ENCODE measurements at regions not wholly inside any gene's neighbourhood (a gene's known extent, or its start where the extent isn't known, plus 50 kb on each side); places are given as distances from the start of the nearest gene placed in this dataset.

DNA sequence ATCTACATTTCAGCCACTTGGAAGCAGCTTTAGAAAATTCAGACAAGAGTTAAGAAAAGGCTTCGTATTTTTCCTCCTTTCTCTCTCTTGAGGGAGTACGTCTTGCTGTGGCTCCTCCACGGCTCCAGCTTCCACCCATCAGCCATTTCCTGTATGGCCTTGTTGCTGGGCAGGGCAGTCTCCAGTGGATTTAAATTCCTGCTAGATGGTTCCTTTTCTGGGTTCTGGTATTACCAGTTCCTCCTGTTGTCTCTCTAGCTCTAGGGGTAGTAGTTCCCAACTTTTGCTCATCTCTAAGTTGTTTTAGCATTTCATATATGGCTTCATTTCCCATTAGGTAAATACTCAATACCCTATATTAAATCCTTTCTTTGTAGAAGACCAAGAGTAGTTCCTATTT lies 1098.3 kb downstream of the ADGRL2 start:
- Histone ChIP-seq H3K9me3 (ENCODE audit: control insufficient read depth in 2 of 2, insufficient read depth in 1 of 2, low read depth in 1 of 2, low read length in 1 of 2) (no peaks in the 10 kb centered on the region), H3K4me1 (ENCODE audit: control insufficient read depth in 2 of 2, insufficient read depth in 2 of 2, low read length in 1 of 2) (no peaks in the 10 kb centered on the region), H3K4me3 (ENCODE audit: low read depth in 1 of 2, low read length in 2 of 2) (no peak overlapping the region), H3K36me3 (ENCODE audit: control insufficient read depth in 2 of 2, insufficient read depth in 2 of 2, low read length in 1 of 2) (no peaks in the 10 kb centered on the region), H3K27me3 (ENCODE audit: control insufficient read depth in 1 of 2, insufficient read depth in 2 of 2, low read length in 2 of 2) (no peaks in the 10 kb centered on the region), H3K27ac (ENCODE audit: low read depth in 2 of 2, low read length in 1 of 2) (no peak overlapping the region)
- 76 to 79% methylated on average over 3 of the region's 3 CpGs for WGBS, 2 donors

DNA sequence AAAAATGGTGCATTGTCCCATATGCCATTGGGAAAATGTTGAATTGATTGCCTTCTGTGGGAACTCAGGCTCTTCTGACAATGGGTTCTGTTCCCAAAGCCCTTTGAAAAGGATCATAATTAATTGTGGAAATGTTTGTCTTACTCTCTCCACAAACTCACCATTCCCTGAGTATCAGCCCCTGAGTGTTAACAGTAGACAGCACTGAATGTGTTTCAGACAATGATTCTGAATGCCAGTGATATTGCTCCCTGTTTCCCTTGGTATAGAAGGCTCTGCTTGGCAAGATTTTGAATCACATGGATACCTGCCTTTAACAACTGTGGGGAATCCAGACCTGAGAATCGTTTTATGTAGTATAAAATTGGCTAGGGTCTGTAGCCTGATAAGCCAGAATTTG lies 1096.8 kb downstream of the ADGRL2 start:
- H3K4me1 ChIP-seq (ENCODE audit: control insufficient read depth in 2 of 2, insufficient read depth in 2 of 2, low read length in 1 of 2) = no peaks in the 10 kb centered on the region
- H3K4me3 ChIP-seq (ENCODE audit: low read depth in 1 of 2, low read length in 2 of 2) = no peak overlapping the region
- 76 to 80% methylated on average over 1 of the region's 1 CpG for WGBS, 2 donors
- no peak overlapping the region for H3K27ac ChIP-seq (ENCODE audit: low read depth in 2 of 2, low read length in 1 of 2)
- no peaks in the 10 kb centered on the region for H3K9me3 ChIP-seq (ENCODE audit: control insufficient read depth in 2 of 2, insufficient read depth in 1 of 2, low read depth in 1 of 2, low read length in 1 of 2)
- no peaks in the 10 kb centered on the region for H3K27me3 ChIP-seq (ENCODE audit: control insufficient read depth in 1 of 2, insufficient read depth in 2 of 2, low read length in 2 of 2)
- no peaks in the 10 kb centered on the region for H3K36me3 ChIP-seq (ENCODE audit: control insufficient read depth in 2 of 2, insufficient read depth in 2 of 2, low read length in 1 of 2)

DNA sequence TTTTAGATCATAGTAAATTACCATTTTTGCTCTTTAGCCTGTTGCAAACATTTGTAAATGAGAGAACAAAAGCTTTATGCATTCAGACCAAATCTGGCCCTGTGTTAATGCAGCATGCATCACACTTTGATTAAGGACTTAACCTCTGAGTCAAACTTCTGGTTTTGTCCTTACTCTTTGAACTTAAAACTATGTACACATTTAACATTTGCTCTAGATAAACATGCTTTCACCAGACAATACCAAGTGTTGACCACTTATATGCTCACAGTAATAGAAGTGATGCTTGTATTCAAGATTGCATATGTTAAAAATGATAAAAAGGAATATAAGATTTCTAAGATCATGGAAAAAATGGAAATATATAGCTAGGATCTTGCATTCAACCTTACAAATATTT lies 1095.3 kb downstream of the ADGRL2 start:
- Histone ChIP-seq H3K9me3 (ENCODE audit: control insufficient read depth in 2 of 2, insufficient read depth in 1 of 2, low read depth in 1 of 2, low read length in 1 of 2) (no peaks in the 10 kb centered on the region), H3K36me3 (ENCODE audit: control insufficient read depth in 2 of 2, insufficient read depth in 2 of 2, low read length in 1 of 2) (no peaks in the 10 kb centered on the region), H3K4me1 (ENCODE audit: control insufficient read depth in 2 of 2, insufficient read depth in 2 of 2, low read length in 1 of 2) (no peaks in the 10 kb centered on the region), H3K27ac (ENCODE audit: low read depth in 2 of 2, low read length in 1 of 2) (no peak overlapping the region), H3K27me3 (ENCODE audit: control insufficient read depth in 1 of 2, insufficient read depth in 2 of 2, low read length in 2 of 2) (no peaks in the 10 kb centered on the region), H3K4me3 (ENCODE audit: low read depth in 1 of 2, low read length in 2 of 2) (no peak overlapping the region)

DNA sequence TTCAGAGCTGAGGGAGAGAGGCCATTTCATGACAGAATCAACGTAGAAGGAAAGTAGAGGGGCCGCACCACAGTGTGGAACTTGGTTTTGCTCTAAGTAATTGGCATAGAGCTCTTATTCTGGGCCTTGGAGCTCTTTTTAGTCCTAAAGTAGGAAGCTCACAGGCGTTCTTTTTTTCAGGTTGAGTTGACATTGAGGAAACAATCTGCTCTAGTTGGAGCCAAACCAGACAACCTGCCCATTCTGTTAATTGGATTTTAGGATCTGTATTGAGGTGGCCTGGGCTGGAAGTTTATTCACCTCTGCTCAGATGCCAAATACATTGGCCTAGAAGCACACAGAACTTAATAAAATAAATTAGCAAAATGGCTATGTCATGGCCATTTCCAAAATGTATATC lies 1093.9 kb downstream of the ADGRL2 start:
- no peaks in the 10 kb centered on the region for H3K4me1 ChIP-seq (ENCODE audit: control insufficient read depth in 2 of 2, insufficient read depth in 2 of 2, low read length in 1 of 2)
- no peaks in the 10 kb centered on the region for H3K27me3 ChIP-seq (ENCODE audit: control insufficient read depth in 1 of 2, insufficient read depth in 2 of 2, low read length in 2 of 2)
- no peak overlapping the region for H3K4me3 ChIP-seq (ENCODE audit: low read depth in 1 of 2, low read length in 2 of 2)
- 69 to 80% methylated on average over 3 of the region's 3 CpGs for WGBS, 2 donors
- H3K27ac ChIP-seq (ENCODE audit: low read depth in 2 of 2, low read length in 1 of 2) = no peak overlapping the region
- H3K9me3 ChIP-seq (ENCODE audit: control insufficient read depth in 2 of 2, insufficient read depth in 1 of 2, low read depth in 1 of 2, low read length in 1 of 2) = no peaks in the 10 kb centered on the region
- no peaks in the 10 kb centered on the region for H3K36me3 ChIP-seq (ENCODE audit: control insufficient read depth in 2 of 2, insufficient read depth in 2 of 2, low read length in 1 of 2)

DNA sequence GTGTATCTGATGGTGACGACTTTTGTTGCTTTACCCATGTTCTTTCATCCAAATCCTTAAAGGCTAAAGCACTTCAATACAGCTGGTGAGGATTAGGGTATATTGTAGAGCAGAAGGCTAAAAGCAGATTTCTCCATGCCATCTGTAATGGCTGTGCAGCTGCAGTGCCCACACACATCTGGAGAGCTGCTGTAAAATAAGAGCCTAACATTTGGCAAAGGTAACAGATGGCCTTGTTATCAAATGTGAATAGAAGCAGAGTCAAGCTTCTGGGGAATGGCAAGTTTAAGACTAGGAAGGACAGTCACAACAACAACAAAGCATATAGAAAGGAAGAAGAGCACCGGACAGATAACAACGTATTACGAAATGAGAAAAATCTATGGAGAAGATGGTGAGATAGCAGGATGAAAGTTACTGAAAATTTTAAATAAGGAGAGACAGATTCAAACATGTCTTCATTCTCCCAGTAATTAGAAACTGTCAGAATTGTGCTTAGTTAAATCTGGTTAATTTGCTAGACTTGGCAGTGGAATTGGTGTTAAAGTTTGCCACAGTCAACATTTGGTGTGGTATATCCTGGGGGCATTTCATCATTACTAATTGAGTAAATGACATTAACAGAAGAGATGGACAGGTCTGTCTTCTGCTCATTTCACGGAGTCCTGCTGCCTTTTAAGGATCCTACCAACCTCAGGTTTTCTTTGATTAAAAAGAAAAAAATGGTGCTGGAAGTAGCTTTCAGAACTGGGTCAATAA lies 1093.2 kb downstream of the ADGRL2 start:
- no peaks in the 10 kb centered on the region for H3K9me3 ChIP-seq (ENCODE audit: control insufficient read depth in 2 of 2, insufficient read depth in 1 of 2, low read depth in 1 of 2, low read length in 1 of 2)
- no peaks in the 10 kb centered on the region for H3K36me3 ChIP-seq (ENCODE audit: control insufficient read depth in 2 of 2, insufficient read depth in 2 of 2, low read length in 1 of 2)
- WGBS, 2 donors = 69 to 70% methylated on average over 5 of the region's 5 CpGs
- H3K4me1 ChIP-seq (ENCODE audit: control insufficient read depth in 2 of 2, insufficient read depth in 2 of 2, low read length in 1 of 2) = no peaks in the 10 kb centered on the region
- H3K27ac ChIP-seq (ENCODE audit: low read depth in 2 of 2, low read length in 1 of 2) = no peak overlapping the region
- H3K27me3 ChIP-seq (ENCODE audit: control insufficient read depth in 1 of 2, insufficient read depth in 2 of 2, low read length in 2 of 2) = no peaks in the 10 kb centered on the region
- no peak overlapping the region for H3K4me3 ChIP-seq (ENCODE audit: low read depth in 1 of 2, low read length in 2 of 2)

DNA sequence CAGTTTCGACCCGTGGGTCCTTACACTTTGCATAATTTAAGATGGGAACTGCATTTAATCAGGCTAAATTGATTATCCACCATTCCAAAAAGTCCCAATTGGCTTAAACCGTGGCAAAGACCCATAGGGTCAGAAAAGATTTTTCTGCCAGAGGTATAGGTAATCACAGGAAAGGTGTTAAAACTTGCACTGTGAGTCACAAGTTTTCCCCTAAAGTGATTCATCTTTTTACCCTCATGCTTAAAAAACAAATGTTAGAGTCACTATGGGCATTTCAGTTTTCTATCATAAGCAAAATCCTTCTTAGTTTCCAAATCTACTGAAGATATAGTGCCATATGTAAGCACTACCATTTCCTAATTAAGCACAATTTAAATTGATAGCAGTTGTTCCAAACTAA lies 1079.8 kb downstream of the ADGRL2 start:
- H3K9me3 ChIP-seq (ENCODE audit: control insufficient read depth in 2 of 2, insufficient read depth in 1 of 2, low read depth in 1 of 2, low read length in 1 of 2) = no peaks in the 10 kb centered on the region
- H3K4me3 ChIP-seq (ENCODE audit: low read depth in 1 of 2, low read length in 2 of 2) = no peak overlapping the region
- H3K4me1 ChIP-seq (ENCODE audit: control insufficient read depth in 2 of 2, insufficient read depth in 2 of 2, low read length in 1 of 2) = no peaks in the 10 kb centered on the region
- 49 to 55% methylated on average over 3 of the region's 3 CpGs for WGBS, 2 donors
- no peaks in the 10 kb centered on the region for H3K27me3 ChIP-seq (ENCODE audit: control insufficient read depth in 1 of 2, insufficient read depth in 2 of 2, low read length in 2 of 2)
- H3K36me3 ChIP-seq (ENCODE audit: control insufficient read depth in 2 of 2, insufficient read depth in 2 of 2, low read length in 1 of 2) = no peaks in the 10 kb centered on the region
- H3K27ac ChIP-seq (ENCODE audit: low read depth in 2 of 2, low read length in 1 of 2) = no peak overlapping the region

DNA sequence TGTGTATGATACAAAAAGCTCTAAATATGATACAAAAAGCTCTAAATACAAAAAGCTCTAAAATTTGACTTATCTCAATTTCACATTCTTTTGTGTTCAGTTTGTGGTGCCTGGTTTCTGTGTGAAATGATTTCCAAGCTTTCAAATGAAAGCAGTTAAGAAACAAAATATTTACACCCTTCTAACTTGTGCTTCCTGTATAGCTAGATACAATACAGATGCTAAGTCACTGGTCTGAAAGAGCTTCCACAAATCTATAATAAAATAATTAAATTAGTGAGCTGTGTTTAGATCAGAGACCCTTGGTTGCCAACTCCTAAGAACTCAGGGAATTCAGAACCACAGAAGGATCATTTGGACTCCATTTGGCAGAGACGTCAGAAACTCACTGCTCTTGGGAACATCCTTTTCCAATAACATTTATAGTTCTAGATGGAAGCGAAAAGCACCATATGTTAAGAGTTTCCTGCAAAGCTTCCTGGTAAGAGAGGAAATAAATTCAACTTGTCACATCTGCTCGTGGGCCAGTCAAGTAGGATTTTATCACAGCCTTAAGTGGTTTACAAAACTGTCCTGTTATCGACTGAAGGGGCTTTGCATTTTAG lies 1079.1 kb downstream of the ADGRL2 start:
- Histone ChIP-seq H3K9me3 (ENCODE audit: control insufficient read depth in 2 of 2, insufficient read depth in 1 of 2, low read depth in 1 of 2, low read length in 1 of 2) (no peaks in the 10 kb centered on the region), H3K27ac (ENCODE audit: low read depth in 2 of 2, low read length in 1 of 2) (no peak overlapping the region), H3K4me1 (ENCODE audit: control insufficient read depth in 2 of 2, insufficient read depth in 2 of 2, low read length in 1 of 2) (no peaks in the 10 kb centered on the region), H3K27me3 (ENCODE audit: control insufficient read depth in 1 of 2, insufficient read depth in 2 of 2, low read length in 2 of 2) (no peaks in the 10 kb centered on the region), H3K4me3 (ENCODE audit: low read depth in 1 of 2, low read length in 2 of 2) (no peak overlapping the region), H3K36me3 (ENCODE audit: control insufficient read depth in 2 of 2, insufficient read depth in 2 of 2, low read length in 1 of 2) (no peaks in the 10 kb centered on the region)
- 55 to 57% methylated on average over 4 of the region's 4 CpGs for WGBS, 2 donors

DNA sequence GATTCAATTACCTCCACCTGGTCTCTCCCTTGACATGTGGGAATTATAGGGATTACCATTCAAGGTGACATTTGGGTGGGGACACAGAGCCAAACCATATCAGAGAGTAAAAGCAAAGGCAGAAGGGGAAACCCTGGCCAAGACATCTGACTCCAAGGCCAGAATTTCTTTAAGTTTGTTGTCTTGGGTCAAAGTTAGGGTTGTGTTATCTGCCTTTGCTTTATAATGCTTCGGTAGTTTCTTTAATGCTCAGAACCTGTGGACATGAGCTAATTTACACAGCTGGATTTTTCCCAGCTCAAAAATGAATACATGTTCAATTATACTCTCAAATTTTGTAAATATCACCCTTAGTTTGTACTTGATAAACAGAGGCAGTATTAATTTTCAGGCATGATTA lies 1074.4 kb downstream of the ADGRL2 start:
- Histone ChIP-seq H3K4me3 (ENCODE audit: low read depth in 1 of 2, low read length in 2 of 2) (no peak overlapping the region), H3K4me1 (ENCODE audit: control insufficient read depth in 2 of 2, insufficient read depth in 2 of 2, low read length in 1 of 2) (no peaks in the 10 kb centered on the region), H3K27me3 (ENCODE audit: control insufficient read depth in 1 of 2, insufficient read depth in 2 of 2, low read length in 2 of 2) (no peaks in the 10 kb centered on the region), H3K27ac (ENCODE audit: low read depth in 2 of 2, low read length in 1 of 2) (no peak overlapping the region), H3K9me3 (ENCODE audit: control insufficient read depth in 2 of 2, insufficient read depth in 1 of 2, low read depth in 1 of 2, low read length in 1 of 2) (no peaks in the 10 kb centered on the region), H3K36me3 (ENCODE audit: control insufficient read depth in 2 of 2, insufficient read depth in 2 of 2, low read length in 1 of 2) (no peaks in the 10 kb centered on the region)
- WGBS, 2 donors = 67 to 96% methylated on average over 1 of the region's 1 CpG

DNA sequence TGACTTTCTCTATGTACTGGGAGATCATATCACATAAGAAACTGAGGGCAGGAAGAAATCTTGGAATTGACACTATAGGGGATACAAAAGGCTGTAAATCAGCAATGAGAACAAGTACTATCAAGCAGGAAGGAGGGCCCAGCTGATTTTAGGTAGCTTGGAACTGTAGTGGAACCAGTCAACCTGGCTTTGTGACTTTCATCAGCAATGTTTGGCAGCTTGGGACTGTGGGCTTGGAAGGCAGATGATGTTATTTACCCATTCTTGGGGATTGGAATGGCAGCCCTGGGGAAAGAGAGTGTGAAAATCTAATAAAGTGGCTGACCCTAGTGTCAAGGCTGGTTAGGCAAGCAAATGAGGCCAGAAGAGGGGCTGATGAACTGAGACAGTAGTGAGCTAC lies 1073.3 kb downstream of the ADGRL2 start:
- Histone ChIP-seq H3K4me1 (ENCODE audit: control insufficient read depth in 2 of 2, insufficient read depth in 2 of 2, low read length in 1 of 2) (no peaks in the 10 kb centered on the region), H3K36me3 (ENCODE audit: control insufficient read depth in 2 of 2, insufficient read depth in 2 of 2, low read length in 1 of 2) (no peaks in the 10 kb centered on the region), H3K27ac (ENCODE audit: low read depth in 2 of 2, low read length in 1 of 2) (no peak overlapping the region), H3K4me3 (ENCODE audit: low read depth in 1 of 2, low read length in 2 of 2) (no peak overlapping the region), H3K27me3 (ENCODE audit: control insufficient read depth in 1 of 2, insufficient read depth in 2 of 2, low read length in 2 of 2) (no peaks in the 10 kb centered on the region), H3K9me3 (ENCODE audit: control insufficient read depth in 2 of 2, insufficient read depth in 1 of 2, low read depth in 1 of 2, low read length in 1 of 2) (no peaks in the 10 kb centered on the region)

DNA sequence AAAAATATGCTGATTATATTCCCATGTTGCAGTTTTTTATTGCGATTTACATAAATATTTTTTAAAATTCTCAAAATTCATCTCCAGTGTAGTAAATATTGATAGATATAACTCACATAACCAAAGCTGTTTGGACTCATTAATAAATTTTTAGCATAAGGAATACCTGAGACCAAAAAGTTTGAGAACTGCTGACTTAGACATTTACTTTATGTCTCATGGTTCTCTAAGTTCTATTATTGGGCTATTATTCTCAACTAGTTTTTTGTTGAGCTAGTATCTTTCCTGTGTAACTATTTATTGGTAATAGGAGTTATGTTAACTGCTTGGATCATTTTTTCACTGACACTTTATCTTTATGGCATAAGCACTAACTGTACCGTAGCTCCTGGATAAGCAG lies 1069.6 kb downstream of the ADGRL2 start:
- H3K27me3 ChIP-seq (ENCODE audit: control insufficient read depth in 1 of 2, insufficient read depth in 2 of 2, low read length in 2 of 2) = no peaks in the 10 kb centered on the region
- no peaks in the 10 kb centered on the region for H3K36me3 ChIP-seq (ENCODE audit: control insufficient read depth in 2 of 2, insufficient read depth in 2 of 2, low read length in 1 of 2)
- no peak overlapping the region for H3K27ac ChIP-seq (ENCODE audit: low read depth in 2 of 2, low read length in 1 of 2)
- 90 to 91% methylated on average over 2 of the region's 2 CpGs for WGBS, 2 donors
- no peaks in the 10 kb centered on the region for H3K9me3 ChIP-seq (ENCODE audit: control insufficient read depth in 2 of 2, insufficient read depth in 1 of 2, low read depth in 1 of 2, low read length in 1 of 2)
- no peaks in the 10 kb centered on the region for H3K4me1 ChIP-seq (ENCODE audit: control insufficient read depth in 2 of 2, insufficient read depth in 2 of 2, low read length in 1 of 2)
- no peak overlapping the region for H3K4me3 ChIP-seq (ENCODE audit: low read depth in 1 of 2, low read length in 2 of 2)

Data from esophagus (tissue), 2 donors.